ENCODE measurements at regions not wholly inside any gene's neighbourhood (a gene's known extent, or its start where the extent isn't known, plus 50 kb on each side); places are given as distances from the start of the nearest gene placed in this dataset.
"Not testable (repeated sequence)": the region's sequence is repeated elsewhere in the genome, so short reads cannot be mapped to it uniquely, and the experiment has no call there.

DNA sequence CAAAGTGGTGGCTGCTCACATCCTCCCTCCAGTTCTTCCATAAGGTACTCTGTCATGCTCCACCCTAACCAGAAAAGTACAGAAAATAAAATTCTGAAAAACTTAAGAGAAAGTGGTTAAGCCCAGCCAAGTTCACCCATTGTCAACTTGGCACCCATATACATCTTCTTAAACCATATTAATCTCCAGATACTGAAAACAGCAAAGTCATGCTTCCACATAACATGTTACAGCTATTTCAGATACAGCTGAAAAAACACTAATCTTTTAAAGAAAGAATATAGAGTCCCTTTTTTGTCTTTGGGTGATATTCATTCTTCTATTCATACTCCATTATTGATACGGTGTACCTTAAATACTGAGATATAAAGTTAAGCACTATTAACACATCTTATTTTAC is 577.8 kb downstream of the KCNT2 start:
- Histone ChIP-seq H3K4me1 (ENCODE audit: control insufficient read depth, insufficient read depth, low read length) (no peaks in the 10 kb centered on the region), H3K36me3 (ENCODE audit: control insufficient read depth, insufficient read depth, low read length) (no peaks in the 10 kb centered on the region), H3K9me3 (ENCODE audit: control insufficient read depth, insufficient read depth, low read length) (no peaks in the 10 kb centered on the region), H3K27me3 (ENCODE audit: control insufficient read depth, insufficient read depth, low read length) (no peaks in the 10 kb centered on the region), H3K4me3 (ENCODE audit: low read length) (no peak overlapping the region), H3K27ac (ENCODE audit: low read length) (no peak overlapping the region)
- TF ChIP-seq, protein P1, sequence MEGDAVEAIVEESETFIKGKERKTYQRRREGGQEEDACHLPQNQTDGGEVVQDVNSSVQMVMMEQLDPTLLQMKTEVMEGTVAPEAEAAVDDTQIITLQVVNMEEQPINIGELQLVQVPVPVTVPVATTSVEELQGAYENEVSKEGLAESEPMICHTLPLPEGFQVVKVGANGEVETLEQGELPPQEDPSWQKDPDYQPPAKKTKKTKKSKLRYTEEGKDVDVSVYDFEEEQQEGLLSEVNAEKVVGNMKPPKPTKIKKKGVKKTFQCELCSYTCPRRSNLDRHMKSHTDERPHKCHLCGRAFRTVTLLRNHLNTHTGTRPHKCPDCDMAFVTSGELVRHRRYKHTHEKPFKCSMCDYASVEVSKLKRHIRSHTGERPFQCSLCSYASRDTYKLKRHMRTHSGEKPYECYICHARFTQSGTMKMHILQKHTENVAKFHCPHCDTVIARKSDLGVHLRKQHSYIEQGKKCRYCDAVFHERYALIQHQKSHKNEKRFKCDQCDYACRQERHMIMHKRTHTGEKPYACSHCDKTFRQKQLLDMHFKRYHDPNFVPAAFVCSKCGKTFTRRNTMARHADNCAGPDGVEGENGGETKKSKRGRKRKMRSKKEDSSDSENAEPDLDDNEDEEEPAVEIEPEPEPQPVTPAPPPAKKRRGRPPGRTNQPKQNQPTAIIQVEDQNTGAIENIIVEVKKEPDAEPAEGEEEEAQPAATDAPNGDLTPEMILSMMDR (IDR thresholded peaks at IDR 0.05), result no peak
- Mint-ChIP-seq H3K36me3 (no peaks in the 10 kb centered on the region), H3K4me3 (no peak overlapping the region), H3K9me3 (peaks cover 14% of the 10 kb centered on the region in 2 donors), H3K27ac (no peak overlapping the region), H3K4me1 (no peaks in the 10 kb centered on the region), H3K27me3 (ENCODE audit: low read depth in 2 of 2) (no peaks in the 10 kb centered on the region)
- ATAC-seq, result no peak
- DNase-seq, result no peak
- WGBS (ENCODE audit: insufficient coverage), result no CpG with 5 or more reads among the region's 1 CpG
- intact Hi-C loops (cut with micrococcal nuclease), result no loop called here

DNA sequence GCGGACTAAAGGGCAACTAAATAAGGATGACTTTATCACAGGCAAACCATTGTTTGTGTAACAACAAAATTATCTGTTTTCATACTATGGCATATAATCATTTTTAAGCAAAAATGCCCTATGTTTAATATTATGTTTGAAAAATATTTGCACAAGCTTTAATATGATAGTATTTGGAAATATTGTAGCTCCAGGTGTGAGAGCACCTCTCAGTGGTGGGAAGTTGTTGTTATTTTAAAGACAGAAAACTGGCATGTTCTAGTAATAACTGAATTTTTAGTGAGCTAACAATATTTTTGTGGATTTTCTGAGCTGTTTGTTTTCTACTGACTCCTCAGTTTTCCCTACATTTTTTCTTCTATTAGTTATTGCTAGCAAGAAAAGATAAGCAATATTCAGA is 578.8 kb downstream of the KCNT2 start:
- Mint-ChIP-seq H3K36me3 (no peaks in the 10 kb centered on the region), H3K4me3 (no peak overlapping the region), H3K27me3 (ENCODE audit: low read depth in 2 of 2) (no peaks in the 10 kb centered on the region), H3K4me1 (no peaks in the 10 kb centered on the region), H3K9me3 (peaks cover 14% of the 10 kb centered on the region in 2 donors), H3K27ac (no peak overlapping the region)
- no peaks in the 10 kb centered on the region for H3K27me3 ChIP-seq (ENCODE audit: control insufficient read depth, insufficient read depth, low read length)
- ATAC-seq (no peak), DNase-seq (no peak)
- no peak overlapping the region for H3K4me3 ChIP-seq (ENCODE audit: low read length)
- H3K9me3 ChIP-seq (ENCODE audit: control insufficient read depth, insufficient read depth, low read length), result no peaks in the 10 kb centered on the region
- H3K4me1 ChIP-seq (ENCODE audit: control insufficient read depth, insufficient read depth, low read length), result no peaks in the 10 kb centered on the region
- H3K36me3 ChIP-seq (ENCODE audit: control insufficient read depth, insufficient read depth, low read length), result no peaks in the 10 kb centered on the region
- H3K27ac ChIP-seq (ENCODE audit: low read length), result no peak overlapping the region
- TF ChIP-seq, protein P1 (IDR thresholded peaks at IDR 0.05), result no peak
- intact Hi-C loops (cut with micrococcal nuclease), result no loop called here
- WGBS (ENCODE audit: insufficient coverage), result no CpG with 5 or more reads among the region's 1 CpG

DNA sequence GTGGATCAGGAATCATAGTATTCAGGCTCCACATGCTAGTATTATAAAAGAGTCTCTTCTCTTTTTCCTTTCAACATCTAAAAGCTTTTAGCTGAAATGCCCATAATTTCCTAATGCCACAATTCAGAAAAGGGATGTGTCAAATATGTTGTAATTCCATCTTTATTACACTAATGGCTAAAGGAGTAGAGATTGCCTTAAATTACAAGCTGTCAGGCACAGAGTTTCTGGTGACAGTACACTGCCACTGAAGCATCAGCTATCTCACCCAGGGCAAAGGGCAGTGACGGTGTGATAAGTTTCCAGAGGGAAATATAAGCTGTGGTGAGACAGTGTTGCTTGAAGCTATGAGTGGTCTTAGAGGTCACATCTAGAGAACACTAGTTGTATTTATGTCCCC is 581.1 kb downstream of the KCNT2 start:
- no peak overlapping the region for H3K4me3 Mint-ChIP-seq
- DNase-seq, result no peak
- no peak for ATAC-seq
- H3K9me3 Mint-ChIP-seq, result peaks cover 13 to 16% of the 10 kb centered on the region in 2 donors
- no peak overlapping the region for H3K27ac Mint-ChIP-seq
- WGBS (ENCODE audit: insufficient coverage), result no CpG with 5 or more reads among the region's 1 CpG
- Histone ChIP-seq H3K9me3 (ENCODE audit: control insufficient read depth, insufficient read depth, low read length) (no peaks in the 10 kb centered on the region), H3K4me1 (ENCODE audit: control insufficient read depth, insufficient read depth, low read length) (no peaks in the 10 kb centered on the region), H3K36me3 (ENCODE audit: control insufficient read depth, insufficient read depth, low read length) (no peaks in the 10 kb centered on the region), H3K4me3 (ENCODE audit: low read length) (no peak overlapping the region), H3K27me3 (ENCODE audit: control insufficient read depth, insufficient read depth, low read length) (no peaks in the 10 kb centered on the region), H3K27ac (ENCODE audit: low read length) (no peak overlapping the region)
- H3K4me1 Mint-ChIP-seq, result no peaks in the 10 kb centered on the region
- no peaks in the 10 kb centered on the region for H3K27me3 Mint-ChIP-seq (ENCODE audit: low read depth in 2 of 2)
- TF ChIP-seq, protein P1 (IDR thresholded peaks at IDR 0.05), result no peak
- intact Hi-C loops (cut with micrococcal nuclease), result no loop called here
- H3K36me3 Mint-ChIP-seq, result peaks cover 7% of the 10 kb centered on the region

DNA sequence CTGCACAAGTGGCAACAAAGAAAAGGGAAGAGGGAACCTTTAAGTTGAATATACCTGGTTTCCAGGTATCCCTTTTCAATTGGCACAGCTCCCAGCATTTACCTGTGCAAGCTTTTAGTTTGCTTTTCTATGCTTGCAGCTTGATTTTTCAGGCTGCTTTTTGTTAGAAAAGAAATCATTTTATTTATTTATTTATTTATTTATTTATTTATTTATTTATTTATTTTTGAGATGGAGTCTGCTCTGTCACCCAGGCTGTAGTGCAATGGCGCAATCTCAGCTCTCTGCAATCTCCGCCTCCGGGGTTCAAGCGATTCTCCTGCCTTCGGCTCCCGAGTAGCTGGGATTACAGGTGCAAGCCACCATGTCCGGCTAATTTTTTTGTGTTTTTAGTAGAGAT is 587.1 kb downstream of the KCNT2 start:
- H3K27ac Mint-ChIP-seq; H3K27ac ChIP-seq (ENCODE audit: low read length): not testable (repeated sequence)
- 90% methylated on average over 7 of the region's 7 CpGs for WGBS (ENCODE audit: insufficient coverage)

More for the DNA sequence above, 587.1 kb downstream of the KCNT2 start:
- intact Hi-C loops (cut with micrococcal nuclease); H3K36me3 ChIP-seq (ENCODE audit: control insufficient read depth, insufficient read depth, low read length); H3K27me3 Mint-ChIP-seq (ENCODE audit: low read depth in 2 of 2); H3K4me1 ChIP-seq (ENCODE audit: control insufficient read depth, insufficient read depth, low read length); H3K4me1 Mint-ChIP-seq; DNase-seq; H3K27me3 ChIP-seq (ENCODE audit: control insufficient read depth, insufficient read depth, low read length); H3K9me3 ChIP-seq (ENCODE audit: control insufficient read depth, insufficient read depth, low read length); H3K4me3 Mint-ChIP-seq; ATAC-seq; H3K4me3 ChIP-seq (ENCODE audit: low read length); H3K36me3 Mint-ChIP-seq: not testable (repeated sequence)
- H3K9me3 Mint-ChIP-seq, result peaks cover 15 to 20% of the 10 kb centered on the region in 2 donors

Data from natural killer cell (primary cell).